HepG2 (cell line): ENCODE measurements at regions not wholly inside any gene's neighbourhood (a gene's known extent, or its start where the extent isn't known, plus 50 kb on each side); places are given as distances from the start of the nearest gene placed in this dataset.

Experiments
- ATAC-seq: fragments of 200-7000 bp; cut with Tn5 transposase; 3 replicates; pipeline ENCODE4 v1.9.1; 2020; ENCODE audit warnings: mild to moderate bottlenecking, moderate library complexity
- BruUV-seq: library from RNA; stranded (reverse); fragments of 400-500 nt; replicated peaks from 2 replicates; lab custom pipeline; 2021; lab: Mats Ljungman, UMichigan
- CTCF ChIA-PET: fragments of 300-600 bp; formaldehyde crosslinking; extraction: SDS; loops from one replicate; lab custom pipeline; 2021; ENCODE audit warnings: low total read pairs, inconsistent platforms, low intra/inter-chr PET ratio; lab: Yijun Ruan, JAX
- POLR2A ChIA-PET: fragments of 350-600 bp; sonication (Branson Sonifier 250); formaldehyde crosslinking; loops from one replicate; lab custom pipeline; 2020; ENCODE audit warnings: antibody characterized with exemption, inconsistent platforms; lab: Yijun Ruan, JAX
- DNase-seq: peaks from one replicate; pipeline ENCODE4 v3.0.0-alpha.2; 2015; ENCODE audit warnings: low spot score
- FAIRE-seq: peaks from 3 replicates; lab custom pipeline; 2011; peaks lifted over from hg19 to GRCh38; lab: Jason Lieb, UNC
- H2AFZ ChIP-seq: one replicate; pipeline ENCODE4 v1.6.1; 2011; ENCODE audit warnings: low read length, inconsistent platforms
- H3K27ac ChIP-seq: fragments of 300-600 bp; 3 replicates; pipeline ENCODE4 v1.8.0; 2011; ENCODE audit warnings: mixed run types, mild to moderate bottlenecking, mixed read lengths, low read length, inconsistent platforms; ENCODE audit not compliant: insufficient read depth; ENCODE audit errors: extremely low read length
- H3K27me3 ChIP-seq, 2 experiments: fragments of 200-600 bp in 1 of 2; 2 replicates in 1 of 2; 3 replicates in 1 of 2; pipeline versions ENCODE4 v1.6.0 to v1.8.0; 2011; ENCODE audit warnings: low read length in 2 of 2, mild to moderate bottlenecking in 2 of 2, moderate library complexity in 2 of 2, inconsistent platforms in 1 of 2; ENCODE audit not compliant: insufficient read depth in 2 of 2, control insufficient read depth in 1 of 2
- H3K36me3 ChIP-seq, 2 experiments: fragments of 200-600 bp in 1 of 2; replicated peaks in 1 of 2; 2 replicates in 1 of 2; 3 replicates in 1 of 2; pipeline versions ENCODE4 v1.5.1 to v1.8.0; 2011; ENCODE audit warnings: low read length in 2 of 2, inconsistent platforms in 1 of 2; ENCODE audit not compliant: insufficient read depth in 2 of 2, control insufficient read depth in 1 of 2
- H3K4me1 ChIP-seq: 2 replicates; pipeline ENCODE4 v1.5.1; 2012; ENCODE audit warnings: low read length, inconsistent platforms; ENCODE audit not compliant: insufficient read depth
- H3K4me2 ChIP-seq: 2 replicates; pipeline ENCODE4 v1.6.0; 2011; ENCODE audit warnings: low read depth, low read length, inconsistent platforms
- H3K4me3 ChIP-seq, 3 experiments: fragments of 200-600 bp in 1 of 3; sonication (generic), shearing (Covaris generic) in 1 of 3; replicated peaks in 1 of 3; 2 replicates each; pipeline ENCODE4 v1.5.1; 2011 to 2016; ENCODE audit warnings: low read length in 3 of 3, inconsistent platforms in 2 of 3, low read depth in 2 of 3, mild to moderate bottlenecking in 2 of 3, control low read depth in 1 of 3, mixed read lengths in 1 of 3; ENCODE audit not compliant: insufficient read depth in 1 of 3
- H3K79me2 ChIP-seq: one replicate; pipeline ENCODE4 v1.6.1; 2011; ENCODE audit warnings: low read length, inconsistent platforms; ENCODE audit not compliant: insufficient read depth
- H3K9ac ChIP-seq: 2 replicates; pipeline ENCODE4 v1.6.0; 2011; ENCODE audit warnings: mild to moderate bottlenecking, low read depth, low read length, inconsistent platforms; ENCODE audit not compliant: insufficient read depth
- H3K9me3 ChIP-seq: 2 replicates; pipeline ENCODE4 v1.5.1; 2012; ENCODE audit warnings: mild to moderate bottlenecking, low read length
- H4K20me1 ChIP-seq: 2 replicates; pipeline ENCODE4 v1.6.0; 2011; ENCODE audit warnings: inconsistent platforms, mild to moderate bottlenecking, low read length, moderate library complexity; ENCODE audit not compliant: insufficient read depth
- CENPT ChIP-seq: sonication (generic); formaldehyde crosslinking; IDR thresholded peaks from 2 replicates; pipeline ENCODE4 v1.8.0; 2022; ENCODE audit warnings: low read depth, mild to moderate bottlenecking, moderate library complexity, missing genetic modification reagents
- CREB1 ChIP-seq, 2 experiments: fragments of 450-650 bp in 1 of 2; IDR thresholded peaks; 2 replicates each; pipeline ENCODE4 v1.6.1; 2016 to 2017; ENCODE audit warnings: control low read depth in 1 of 2, mild to moderate bottlenecking in 1 of 2, missing compliant biosample characterization in 1 of 2, missing genetic modification characterization in 1 of 2
- FLYWCH1 ChIP-seq: sonication (generic); formaldehyde crosslinking; IDR thresholded peaks from 2 replicates; pipeline ENCODE4 v1.8.1; 2023; ENCODE audit warnings: mild to moderate bottlenecking, missing genetic modification reagents
- HDAC6 ChIP-seq: fragments of 200-600 bp; sonication (generic); IDR thresholded peaks from 2 replicates; pipeline ENCODE4 v1.7.0; 2017; ENCODE audit warnings: mild to moderate bottlenecking, antibody characterized with exemption, low read length, low read depth
- HNRNPLL ChIP-seq: fragments of 200-400 bp; formaldehyde crosslinking; IDR thresholded peaks from 2 replicates; pipeline ENCODE4 v1.6.1; 2017; ENCODE audit warnings: mild to moderate bottlenecking, low read depth, low read length; ENCODE audit not compliant: poor library complexity, severe bottlenecking
- IRF9 ChIP-seq: sonication (generic); formaldehyde crosslinking; IDR thresholded peaks from 2 replicates; pipeline ENCODE4 v1.8.0; 2022; ENCODE audit warnings: missing genetic modification reagents, mild to moderate bottlenecking, borderline replicate concordance
- MTF2 ChIP-seq: sonication (generic); formaldehyde crosslinking; IDR thresholded peaks from 2 replicates; pipeline ENCODE4 v1.5.0; 2020; ENCODE audit warnings: missing genetic modification reagents, borderline replicate concordance
- REPIN1 ChIP-seq: sonication (generic); formaldehyde crosslinking; IDR thresholded peaks from 2 replicates; pipeline ENCODE4 v1.8.0; 2022; ENCODE audit warnings: missing genetic modification reagents, low read depth, mild to moderate bottlenecking, borderline replicate concordance
- TAF1 ChIP-seq: sonication (generic); formaldehyde crosslinking; IDR thresholded peaks from 2 replicates; pipeline ENCODE4 v1.4.0; 2020; ENCODE audit warnings: missing genetic modification reagents
- TAF15 ChIP-seq: fragments of 200-400 bp; formaldehyde crosslinking; IDR thresholded peaks from one replicate; pipeline ENCODE4 v1.6.1; 2018; ENCODE audit warnings: mild to moderate bottlenecking, low read depth, low read length; ENCODE audit not compliant: poor library complexity, severe bottlenecking
- ZNF530 ChIP-seq: sonication (generic); formaldehyde crosslinking; IDR thresholded peaks from 2 replicates; pipeline ENCODE4 v1.5.0; 2020; ENCODE audit warnings: low read depth, mild to moderate bottlenecking, missing genetic modification reagents
- ZNF547 ChIP-seq: sonication (generic); formaldehyde crosslinking; IDR thresholded peaks from 2 replicates; pipeline ENCODE4 v1.5.1; 2020; ENCODE audit warnings: mild to moderate bottlenecking, missing genetic modification reagents
- ZNF580 ChIP-seq: IDR thresholded peaks from 2 replicates; pipeline ENCODE4 v1.6.1; 2016; ENCODE audit warnings: low read depth, borderline replicate concordance
- WGBS: methylation state at CpG from one replicate; pipeline ENCODE4 v1.1.6; 2017; ENCODE audit warnings: low lambda C conversion rate; 5-methylcytosine and 5-hydroxymethylcytosine counted together
- in situ Hi-C: cut with HindIII; loops from 2 replicates; pipeline ENCODE4 v1.10.0; 2017; ENCODE audit warnings: low pct_unique_long_range_greater_than_20kb; ENCODE audit not compliant: extremely low pct_ligation_motif_present
- intact Hi-C: fragments of 100-400 bp; cut with micrococcal nuclease; formaldehyde crosslinking; loops from one replicate; pipeline ENCODE4 v1.10.0; 2022; ENCODE audit not compliant: unreplicated experiment
- TF ChIP-seq, protein P1 (sequence below): sonication (generic); formaldehyde crosslinking; conservative IDR thresholded peaks from 2 replicates; pipeline ENCODE4 v1.5.0; 2020; ENCODE audit warnings: missing genetic modification reagents
- TF ChIP-seq, protein P2 (sequence below): sonication (generic); formaldehyde crosslinking; IDR thresholded peaks from 2 replicates; pipeline ENCODE4 v1.5.1; 2020; ENCODE audit warnings: mild to moderate bottlenecking, missing genetic modification reagents
- TF ChIP-seq, protein P3 (sequence below): sonication (generic); formaldehyde crosslinking; IDR thresholded peaks from 2 replicates; pipeline ENCODE4 v1.5.0; 2020; ENCODE audit warnings: missing genetic modification reagents
- TF ChIP-seq, protein P4 (sequence below): sonication (generic); formaldehyde crosslinking; IDR thresholded peaks from 2 replicates; pipeline ENCODE4 v1.5.0; 2020; ENCODE audit warnings: missing genetic modification reagents, mild to moderate bottlenecking, borderline replicate concordance

DNA sequence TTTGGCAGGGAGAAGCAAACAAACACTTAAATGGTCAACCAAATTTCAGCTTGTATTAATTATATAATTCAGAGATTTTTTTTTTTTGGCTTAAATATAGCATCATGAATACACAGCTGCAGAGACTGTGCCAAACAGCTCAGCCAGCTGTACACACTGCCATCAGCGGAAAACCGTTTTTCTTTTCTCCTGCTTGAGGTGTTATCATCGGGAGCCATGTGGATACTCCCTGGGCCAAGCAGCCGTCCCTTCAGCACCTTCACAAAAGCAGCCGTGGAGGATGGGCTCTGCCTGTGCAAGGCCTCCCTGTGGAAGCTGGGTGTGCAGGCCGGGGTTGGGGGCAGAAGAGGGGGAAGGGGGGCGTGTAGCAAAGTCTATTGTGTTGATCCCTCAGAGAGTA, 85.0 kb downstream of the NUF2 start:
- 7% methylated on average over 6 of the region's 7 CpGs for WGBS
- Histone ChIP-seq H3K4me1 (no peaks in the 10 kb centered on the region), H3K27ac (no peak overlapping the region), H3K27me3 (peaks cover 0 to 7% of the 10 kb centered on the region in 2 experiments; a peak in 1 of 5 replicates), H2AFZ (no peak overlapping the region), H3K9ac (no peak overlapping the region), H4K20me1 (no peaks in the 10 kb centered on the region), H3K79me2 (no peaks in the 10 kb centered on the region), H3K9me3 (no peaks in the 10 kb centered on the region), H3K4me3 (no peak overlapping the region), H3K36me3 (no peaks in the 10 kb centered on the region), H3K4me2 (no peak overlapping the region)
- ChIA-PET POLR2A (no interaction called here), CTCF (no interaction called here)
- no peak for FAIRE-seq
- in situ Hi-C loops (no loop called here), intact Hi-C loops (no loop called here)
- no TSS peak for BruUV-seq
- ATAC-seq = no peak
- DNase-seq = no peak
- TF ChIP-seq IRF9 = no peak
- TF ChIP-seq, protein P1, sequence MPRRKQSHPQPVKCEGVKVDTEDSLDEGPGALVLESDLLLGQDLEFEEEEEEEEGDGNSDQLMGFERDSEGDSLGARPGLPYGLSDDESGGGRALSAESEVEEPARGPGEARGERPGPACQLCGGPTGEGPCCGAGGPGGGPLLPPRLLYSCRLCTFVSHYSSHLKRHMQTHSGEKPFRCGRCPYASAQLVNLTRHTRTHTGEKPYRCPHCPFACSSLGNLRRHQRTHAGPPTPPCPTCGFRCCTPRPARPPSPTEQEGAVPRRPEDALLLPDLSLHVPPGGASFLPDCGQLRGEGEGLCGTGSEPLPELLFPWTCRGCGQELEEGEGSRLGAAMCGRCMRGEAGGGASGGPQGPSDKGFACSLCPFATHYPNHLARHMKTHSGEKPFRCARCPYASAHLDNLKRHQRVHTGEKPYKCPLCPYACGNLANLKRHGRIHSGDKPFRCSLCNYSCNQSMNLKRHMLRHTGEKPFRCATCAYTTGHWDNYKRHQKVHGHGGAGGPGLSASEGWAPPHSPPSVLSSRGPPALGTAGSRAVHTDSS = no peak
- TF ChIP-seq, protein P2, sequence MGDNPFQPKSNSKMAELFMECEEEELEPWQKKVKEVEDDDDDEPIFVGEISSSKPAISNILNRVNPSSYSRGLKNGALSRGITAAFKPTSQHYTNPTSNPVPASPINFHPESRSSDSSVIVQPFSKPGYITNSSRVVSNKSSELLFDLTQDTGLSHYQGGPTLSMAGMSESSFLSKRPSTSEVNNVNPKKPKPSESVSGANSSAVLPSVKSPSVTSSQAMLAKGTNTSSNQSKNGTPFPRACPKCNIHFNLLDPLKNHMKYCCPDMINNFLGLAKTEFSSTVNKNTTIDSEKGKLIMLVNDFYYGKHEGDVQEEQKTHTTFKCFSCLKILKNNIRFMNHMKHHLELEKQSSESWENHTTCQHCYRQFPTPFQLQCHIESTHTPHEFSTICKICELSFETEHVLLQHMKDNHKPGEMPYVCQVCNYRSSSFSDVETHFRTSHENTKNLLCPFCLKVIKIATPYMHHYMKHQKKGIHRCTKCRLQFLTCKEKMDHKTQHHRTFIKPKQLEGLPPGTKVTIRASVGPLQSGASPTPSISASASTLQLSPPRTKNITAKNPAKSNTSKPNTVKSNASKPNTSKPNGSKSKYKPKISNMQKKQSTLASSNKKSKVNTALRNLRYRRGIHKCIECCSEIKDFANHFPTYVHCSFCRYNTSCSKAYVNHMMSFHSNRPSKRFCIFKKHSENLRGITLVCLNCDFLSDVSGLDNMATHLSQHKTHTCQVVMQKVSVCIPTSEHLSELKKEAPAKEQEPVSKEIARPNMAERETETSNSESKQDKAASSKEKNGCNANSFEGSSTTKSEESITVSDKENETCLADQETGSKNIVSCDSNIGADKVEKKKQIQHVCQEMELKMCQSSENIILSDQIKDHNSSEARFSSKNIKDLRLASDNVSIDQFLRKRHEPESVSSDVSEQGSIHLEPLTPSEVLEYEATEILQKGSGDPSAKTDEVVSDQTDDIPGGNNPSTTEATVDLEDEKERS = no peak
- TF ChIP-seq TAF1 (CRISPR knock-in tag) = no peak
- no peak for TF ChIP-seq CENPT (CRISPR knock-in tag)
- TF ChIP-seq CREB1 (IDR thresholded peaks at IDR 0.05) = no peak
- TF ChIP-seq CREB1 (CRISPR knock-in tag; IDR thresholded peaks at IDR 0.05) = no peak
- TF ChIP-seq, protein P3, sequence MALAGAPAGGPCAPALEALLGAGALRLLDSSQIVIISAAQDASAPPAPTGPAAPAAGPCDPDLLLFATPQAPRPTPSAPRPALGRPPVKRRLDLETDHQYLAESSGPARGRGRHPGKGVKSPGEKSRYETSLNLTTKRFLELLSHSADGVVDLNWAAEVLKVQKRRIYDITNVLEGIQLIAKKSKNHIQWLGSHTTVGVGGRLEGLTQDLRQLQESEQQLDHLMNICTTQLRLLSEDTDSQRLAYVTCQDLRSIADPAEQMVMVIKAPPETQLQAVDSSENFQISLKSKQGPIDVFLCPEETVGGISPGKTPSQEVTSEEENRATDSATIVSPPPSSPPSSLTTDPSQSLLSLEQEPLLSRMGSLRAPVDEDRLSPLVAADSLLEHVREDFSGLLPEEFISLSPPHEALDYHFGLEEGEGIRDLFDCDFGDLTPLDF (CRISPR knock-in tag) = no peak
- TF ChIP-seq HNRNPLL = no peak
- TF ChIP-seq, protein P4, sequence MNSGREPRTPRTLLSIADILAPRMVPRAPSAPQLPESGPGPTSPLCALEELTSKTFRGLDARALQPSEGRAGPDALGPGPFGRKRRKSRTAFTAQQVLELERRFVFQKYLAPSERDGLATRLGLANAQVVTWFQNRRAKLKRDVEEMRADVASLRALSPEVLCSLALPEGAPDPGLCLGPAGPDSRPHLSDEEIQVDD (CRISPR knock-in tag) = no peak
- TF ChIP-seq ZNF530 (CRISPR knock-in tag) = no peak
- no peak for TF ChIP-seq HDAC6
- TF ChIP-seq ZNF547 (CRISPR knock-in tag) = no peak
- TF ChIP-seq FLYWCH1 = no peak
- no peak for TF ChIP-seq TAF15
- TF ChIP-seq ZNF580 (CRISPR knock-in tag) = no peak
- no peak for TF ChIP-seq REPIN1
- TF ChIP-seq MTF2 (CRISPR knock-in tag) = no peak
